CD4-positive, alpha-beta T cell treated with Interleukin-6 at 100 ng/mL for 8 hours (primary cell): ENCODE measurements at regions not wholly inside any gene's neighbourhood (a gene's known extent, or its start where the extent isn't known, plus 50 kb on each side); places are given as distances from the start of the nearest gene placed in this dataset.
"Not testable (repeated sequence)": the region's sequence is repeated elsewhere in the genome, so short reads cannot be mapped to it uniquely, and the experiment has no call there.

Experiments used
- DNase-seq: peaks from one replicate; pipeline ENCODE4 v3.0.0-alpha.2; 2020; ENCODE audit warnings: mixed read lengths, low spot score

GRCh38 chr13:22940090-22940710 is 240.6 kb upstream of the SGCG start:
- no peak for DNase-seq

DNA sequence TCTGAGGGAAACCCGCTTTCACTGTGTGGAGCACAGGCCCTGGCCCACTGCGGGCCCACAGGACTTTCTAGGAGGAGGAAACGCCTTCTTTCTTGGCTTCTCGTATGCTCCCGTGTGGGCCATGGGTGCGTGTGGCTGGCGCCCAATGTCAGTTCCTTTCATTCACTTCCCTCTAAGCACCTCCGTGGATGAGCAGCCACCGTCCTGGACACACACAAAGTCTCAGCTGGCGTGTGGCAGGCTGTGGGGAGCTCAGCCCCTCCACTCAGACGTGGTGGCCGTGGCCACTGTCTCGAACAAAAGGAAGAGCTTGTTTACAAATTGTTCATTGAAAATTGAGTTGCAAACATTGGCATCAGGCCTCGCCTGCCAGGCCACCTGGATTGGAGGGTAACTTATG is 240.0 kb upstream of the SGCG start:
- no peak for DNase-seq

- not testable (repeated sequence) for DNase-seq
Measured at GRCh38 chr13:22941495-22941894, 239.3 kb upstream of the SGCG start.

DNA sequence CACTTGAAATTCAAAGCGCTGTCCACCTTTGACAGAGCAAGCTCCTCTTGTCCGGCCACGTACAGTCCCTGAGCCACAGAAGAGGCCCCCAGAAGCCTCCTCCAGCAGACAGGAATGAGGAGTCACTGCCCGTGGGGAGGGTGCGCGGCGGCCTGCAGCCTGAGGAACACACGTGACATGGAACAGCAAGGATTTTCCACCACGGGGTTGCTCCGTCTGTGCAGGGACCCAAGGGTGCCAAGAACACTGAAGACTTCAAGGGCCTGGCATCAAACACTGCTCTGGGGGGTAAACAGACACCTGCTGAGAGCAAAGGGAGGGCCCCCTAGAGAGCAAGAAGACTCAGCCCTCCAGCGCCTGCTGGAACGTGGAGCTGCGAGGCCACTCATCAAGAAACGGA is 237.9 kb upstream of the SGCG start:
- not testable (repeated sequence) for DNase-seq

GRCh38 chr13:22944378-22944777 is 236.4 kb upstream of the SGCG start:
- no peak for DNase-seq

GRCh38 chr13:22945321-22946226 is 235.2 kb upstream of the SGCG start:
- DNase-seq, result no peak

GRCh38 chr13:22948421-22948820 is 232.4 kb upstream of the SGCG start:
- DNase-seq, result no peak

DNA sequence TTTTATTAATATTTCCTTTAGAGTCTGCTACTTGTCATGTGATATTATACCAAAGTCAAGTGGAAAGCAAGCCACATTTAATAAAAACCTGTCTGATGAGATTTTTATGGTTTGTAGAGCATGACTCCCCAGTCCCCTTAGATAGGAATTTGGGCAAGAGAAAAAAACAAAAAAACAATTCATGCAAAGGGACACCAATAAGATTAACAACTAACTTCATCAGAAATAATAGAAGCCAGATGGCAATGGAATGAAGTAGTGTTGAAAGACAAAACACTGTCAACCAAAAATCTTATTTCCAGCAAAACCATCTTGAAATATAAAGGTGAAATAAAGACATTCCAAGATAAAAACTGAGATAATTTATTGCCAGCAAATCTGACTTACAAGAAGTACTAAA is 228.8 kb upstream of the SGCG start:
- not testable (repeated sequence) for DNase-seq

- DNase-seq, result not testable (repeated sequence)
Measured at GRCh38 chr13:22955147-22955546, 225.6 kb upstream of the SGCG start.

- not testable (repeated sequence) for DNase-seq
Measured at GRCh38 chr13:22956456-22957115, 224.2 kb upstream of the SGCG start.

GRCh38 chr13:22959859-22960258 is 220.9 kb upstream of the SGCG start:
- DNase-seq, result not testable (repeated sequence)

DNA sequence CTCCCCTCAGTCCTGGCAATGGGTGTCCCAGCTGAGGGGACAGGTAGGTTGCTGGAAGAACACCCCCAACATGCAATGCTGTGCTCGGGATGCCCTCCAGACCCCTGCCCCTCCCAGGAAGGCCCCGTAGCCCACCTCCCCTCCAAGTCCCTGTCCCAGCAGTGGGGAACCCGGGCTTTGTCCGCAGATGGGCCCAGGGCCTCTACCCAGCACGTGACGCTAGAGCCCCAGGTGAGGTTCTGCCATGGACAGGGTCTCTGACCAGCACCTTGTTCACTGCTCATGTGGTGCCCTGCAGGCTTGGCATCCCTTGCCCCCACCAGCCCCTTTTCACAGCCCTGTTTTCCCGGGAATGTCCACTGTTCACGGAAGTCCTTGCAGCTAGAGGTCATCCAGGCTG is 220.0 kb upstream of the SGCG start:
- DNase-seq, result no peak

DNA sequence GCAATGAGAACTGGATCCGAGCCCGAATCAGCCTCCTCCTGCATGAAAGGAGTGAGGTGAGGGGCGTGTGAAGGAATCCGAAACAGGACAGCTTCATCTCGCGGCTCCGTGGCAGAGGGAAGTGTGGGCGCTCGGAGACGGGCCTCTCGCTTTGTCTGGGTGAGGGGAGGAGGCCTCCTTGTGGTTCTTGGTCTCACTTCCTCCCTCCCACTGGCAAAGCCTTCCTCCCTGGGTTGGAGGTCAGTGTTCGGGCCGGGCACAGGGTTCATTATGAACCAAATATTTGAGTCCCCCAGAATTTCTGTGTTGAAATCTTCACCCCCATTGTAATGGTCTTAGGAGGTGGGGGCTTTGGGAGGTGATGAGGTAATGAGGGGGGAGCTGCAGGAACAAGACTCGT is 219.4 kb upstream of the SGCG start:
- DNase-seq, result not testable (repeated sequence)

DNA sequence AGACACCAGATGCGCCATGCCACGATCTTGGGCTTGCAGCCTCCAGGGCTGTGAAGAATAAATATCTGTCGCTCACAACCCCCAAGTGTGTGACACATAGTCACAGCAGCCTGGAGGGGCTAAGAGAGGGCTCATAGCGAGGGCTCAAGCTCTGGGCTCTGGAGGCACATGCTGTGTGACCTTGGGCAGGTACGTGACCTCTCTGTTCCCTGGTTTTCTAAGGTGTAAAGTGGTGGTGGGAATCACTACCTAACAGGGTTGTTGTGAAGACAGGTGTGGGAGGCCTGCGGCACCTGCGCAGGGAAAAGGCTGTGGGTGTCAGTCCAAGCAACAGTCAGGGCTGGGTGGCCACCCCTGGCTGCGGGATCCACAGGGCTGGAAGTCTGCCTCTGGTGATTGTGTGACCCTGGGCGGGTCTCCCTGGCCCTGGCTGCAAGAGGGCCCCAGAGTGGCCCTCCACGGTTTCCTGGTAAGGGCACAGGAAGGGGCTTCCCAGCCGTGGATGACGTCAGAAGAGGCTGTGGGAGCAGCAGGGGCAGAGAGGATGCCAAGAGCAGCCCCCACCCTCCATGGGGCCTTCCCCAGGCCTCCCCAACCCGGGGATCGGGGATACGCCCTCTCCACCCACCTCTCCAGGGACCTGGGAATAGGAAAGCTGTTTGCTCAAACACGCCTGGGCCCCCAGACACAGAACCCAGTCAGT is 218.8 kb upstream of the SGCG start:
- no peak for DNase-seq

DNA sequence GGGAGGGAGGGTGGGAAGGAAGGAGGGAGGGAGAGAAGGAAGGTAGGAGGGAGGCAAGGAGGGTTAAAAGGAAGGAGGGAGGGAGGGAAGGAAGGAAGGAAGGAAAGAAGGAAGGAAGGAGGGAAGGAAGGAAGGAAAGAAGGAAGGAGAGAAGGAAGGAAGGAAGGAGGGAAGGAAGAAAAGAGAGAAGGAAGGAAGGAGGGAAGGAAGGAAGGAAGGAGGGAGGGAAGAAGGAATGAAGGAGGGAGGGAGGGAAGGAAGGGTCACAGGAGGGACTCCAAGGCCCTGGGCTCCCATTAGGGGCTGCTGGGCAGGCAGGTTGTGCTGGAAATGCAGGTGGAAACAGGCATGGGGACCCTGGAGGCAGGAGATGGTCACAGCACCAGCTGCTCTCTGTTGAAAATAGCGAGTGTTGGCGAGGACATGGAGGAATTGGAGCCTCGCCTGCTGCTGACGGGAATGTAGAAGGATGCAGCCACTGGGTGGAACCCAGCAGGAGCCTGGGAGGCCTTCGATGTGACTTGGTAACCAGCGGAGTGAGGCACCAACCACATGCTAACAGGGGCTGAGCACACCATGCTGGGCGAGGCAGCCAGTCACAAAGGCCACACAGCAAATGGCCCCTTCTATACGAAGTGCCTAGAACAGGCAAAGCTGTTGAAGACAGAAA is 217.3 kb upstream of the SGCG start:
- DNase-seq, result not testable (repeated sequence)

DNA sequence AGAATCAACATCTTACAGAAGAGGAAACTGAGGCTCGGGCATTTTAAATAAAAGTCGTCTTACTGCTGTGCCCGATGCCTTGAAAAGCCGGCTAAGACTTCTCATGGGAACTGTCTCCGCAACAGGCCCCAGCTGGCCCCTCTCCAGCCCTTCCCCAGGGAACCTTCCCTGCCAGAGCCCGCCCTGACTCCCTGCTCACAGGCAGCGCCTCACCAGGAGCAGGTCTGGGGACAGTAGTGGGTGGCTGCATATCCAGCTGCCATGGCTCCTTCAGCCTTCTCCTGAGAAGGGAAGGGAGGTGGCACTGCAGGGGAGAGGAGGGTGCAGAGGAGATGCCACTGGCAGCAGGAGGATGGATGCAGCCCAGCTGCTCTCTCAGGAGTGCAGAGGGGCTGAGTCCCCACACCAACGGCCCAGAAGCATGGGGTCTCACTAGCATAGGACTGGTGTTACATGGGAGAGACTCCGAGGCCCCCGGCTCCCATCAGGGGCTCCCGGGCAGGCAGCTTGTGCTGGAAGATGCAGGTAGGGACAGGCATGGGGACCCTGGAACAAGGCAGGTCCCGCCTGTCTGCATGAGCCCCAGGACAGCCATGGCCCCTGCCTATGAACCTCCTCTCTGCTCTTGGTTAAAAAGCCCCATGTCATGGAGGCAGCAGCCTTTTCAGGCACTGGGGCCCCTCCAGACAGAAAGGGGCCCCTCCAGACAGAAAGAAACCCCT is 216.4 kb upstream of the SGCG start:
- no peak for DNase-seq

- DNase-seq, result not testable (repeated sequence)
Measured at GRCh38 chr13:22965011-22965857, 215.5 kb upstream of the SGCG start.

DNA sequence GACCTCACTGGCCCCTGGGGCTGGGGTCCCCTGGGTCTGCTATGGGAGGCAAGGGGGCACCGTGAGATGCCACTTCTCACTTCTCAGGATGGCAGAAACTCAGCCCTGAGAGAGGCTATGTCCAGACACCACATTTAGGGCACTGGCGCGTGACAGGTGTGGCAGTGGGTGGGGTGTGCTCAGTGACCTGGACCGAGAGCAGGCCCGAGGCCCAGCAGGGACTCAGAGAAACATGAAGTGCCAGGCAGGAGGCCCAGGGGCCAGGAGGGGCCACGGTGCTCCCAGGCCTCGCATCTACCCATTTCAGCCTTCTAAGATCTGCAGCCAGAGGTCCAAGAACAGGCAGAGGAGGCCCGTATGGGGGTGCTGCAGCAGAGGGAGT is 214.9 kb upstream of the SGCG start:
- DNase-seq, result not testable (repeated sequence)

DNA sequence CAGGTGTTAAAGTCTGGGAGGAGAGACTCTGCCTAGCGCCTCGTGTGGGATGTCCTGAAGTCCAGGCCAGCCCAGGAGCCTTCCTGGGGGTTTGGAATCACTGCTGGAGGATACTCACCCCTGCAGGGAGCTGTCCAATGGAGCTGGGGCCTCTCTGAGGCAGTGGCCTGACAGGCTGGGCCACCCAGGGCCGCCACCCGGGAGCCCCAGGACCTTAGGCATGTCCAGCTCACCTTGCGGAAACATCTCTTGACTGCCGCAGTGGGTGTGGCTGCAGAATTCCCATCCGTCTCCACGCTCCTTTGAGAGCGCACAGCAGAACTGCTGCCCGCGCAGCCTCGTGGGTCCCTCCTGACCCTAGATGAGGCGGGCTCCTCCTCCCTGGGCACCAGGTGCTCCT is 214.0 kb upstream of the SGCG start:
- DNase-seq, result not testable (repeated sequence)

DNA sequence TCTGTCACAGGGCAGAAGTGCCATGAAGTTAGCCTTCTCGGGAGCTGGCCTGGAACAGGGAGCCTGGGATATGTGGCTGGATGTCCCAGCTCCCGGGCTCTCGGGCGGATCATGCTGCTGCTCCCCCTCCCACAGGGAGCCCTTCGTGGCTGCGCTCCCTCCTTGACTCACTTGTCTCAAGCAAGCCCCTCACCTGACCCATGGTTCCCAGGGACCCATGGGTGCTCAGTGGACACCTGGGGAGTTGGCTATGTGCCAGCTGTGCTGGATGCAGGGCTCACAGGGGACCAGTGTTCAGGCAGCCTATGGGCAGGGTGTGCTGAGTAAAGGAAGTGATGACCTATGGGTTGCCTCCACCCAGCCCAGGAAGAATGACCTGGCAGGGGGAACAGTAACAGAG is 213.1 kb upstream of the SGCG start:
- no peak for DNase-seq
